ENCODE measurements at regions not wholly inside any gene's neighbourhood (a gene's known extent, or its start where the extent isn't known, plus 50 kb on each side); places are given as distances from the start of the nearest gene placed in this dataset.

DNA sequence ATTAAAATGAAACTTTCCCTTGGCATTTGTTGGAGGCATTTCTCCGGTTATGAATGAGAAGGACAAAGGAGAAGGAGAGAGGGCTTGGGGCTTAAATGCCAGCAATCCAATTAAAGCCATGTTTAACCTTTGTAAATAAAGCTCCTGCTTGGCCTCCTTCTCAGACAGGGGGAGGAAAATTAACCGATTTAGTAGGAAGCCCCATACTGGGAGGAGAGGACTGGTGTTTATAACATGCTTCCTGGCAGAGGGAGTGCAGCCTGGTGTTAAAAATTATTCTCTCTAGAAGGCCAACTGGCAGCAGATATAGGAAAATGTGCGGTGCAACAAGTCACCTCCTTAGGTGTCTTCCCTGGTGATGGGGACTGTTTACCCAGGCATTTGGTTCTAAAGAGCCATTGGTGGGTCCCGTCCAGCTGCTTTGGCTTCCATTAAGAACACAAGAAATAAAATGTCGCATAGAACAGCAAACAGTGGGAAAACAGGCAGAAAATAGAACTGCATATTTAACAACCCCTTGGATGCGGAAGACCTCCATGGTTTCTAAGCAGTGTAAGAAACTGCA lies 846.5 kb downstream of the TYW1 start:
- TF ChIP-seq CTCF (IDR thresholded peaks at IDR 0.05): no peak

DNA sequence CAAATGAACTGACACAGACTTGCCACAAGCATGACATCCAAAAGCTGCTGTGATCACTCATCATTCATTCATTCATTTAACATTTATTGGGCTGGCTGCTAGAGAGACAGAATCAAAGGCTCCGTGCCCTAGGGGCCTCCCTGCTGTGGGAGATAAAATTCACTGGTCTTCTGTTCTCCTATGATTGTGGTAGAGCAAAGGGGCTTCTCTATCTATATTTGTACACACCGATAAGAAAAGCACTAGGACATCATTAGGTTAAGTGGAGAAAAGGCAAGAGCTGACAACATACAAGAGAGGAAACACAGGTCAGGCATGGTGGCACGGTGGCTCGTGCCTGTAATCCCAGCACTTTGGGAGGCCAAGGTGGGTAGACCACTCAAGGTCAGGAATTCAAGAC lies 847.0 kb downstream of the TYW1 start:
- TF ChIP-seq CTCF (IDR thresholded peaks at IDR 0.05): no peak

DNA sequence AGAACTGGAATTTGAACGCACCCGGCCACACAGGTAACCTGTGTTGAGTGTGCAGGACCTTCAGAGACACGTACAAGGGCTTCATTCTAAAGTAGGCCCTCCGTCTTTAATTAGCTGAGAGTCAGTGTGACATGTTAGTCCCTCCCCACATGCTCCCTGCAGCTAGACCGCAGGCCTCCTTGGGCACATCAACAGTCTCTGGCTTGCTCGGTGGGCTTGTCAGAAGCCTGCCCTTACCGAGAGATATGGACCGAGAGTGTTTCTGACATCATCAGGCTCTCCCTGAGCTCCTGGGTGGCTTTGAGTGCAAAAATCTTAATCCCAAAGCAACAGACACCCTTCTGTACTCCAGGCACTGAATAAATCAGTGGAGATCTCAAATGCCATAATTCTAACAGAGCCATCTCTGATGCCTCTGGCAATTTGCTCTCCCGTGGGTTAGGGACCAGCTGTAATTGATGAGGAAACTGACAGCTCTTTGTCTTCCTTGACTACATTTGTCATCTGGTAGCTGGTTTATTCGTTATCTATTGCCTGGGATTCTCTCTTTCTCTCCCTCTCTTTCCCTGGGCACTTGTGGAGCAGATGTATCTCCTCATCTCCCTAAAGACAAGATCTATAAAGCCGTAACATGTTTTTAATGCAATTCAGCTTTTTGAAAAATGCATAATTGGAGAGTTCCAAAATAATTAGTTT lies 850.6 kb downstream of the TYW1 start:
- no peak for TF ChIP-seq CTCF (IDR thresholded peaks at IDR 0.05)

GRCh38 chr7:67854221-67855178 lies 857.9 kb downstream of the TYW1 start:
- no peak for TF ChIP-seq CTCF (IDR thresholded peaks at IDR 0.05)

DNA sequence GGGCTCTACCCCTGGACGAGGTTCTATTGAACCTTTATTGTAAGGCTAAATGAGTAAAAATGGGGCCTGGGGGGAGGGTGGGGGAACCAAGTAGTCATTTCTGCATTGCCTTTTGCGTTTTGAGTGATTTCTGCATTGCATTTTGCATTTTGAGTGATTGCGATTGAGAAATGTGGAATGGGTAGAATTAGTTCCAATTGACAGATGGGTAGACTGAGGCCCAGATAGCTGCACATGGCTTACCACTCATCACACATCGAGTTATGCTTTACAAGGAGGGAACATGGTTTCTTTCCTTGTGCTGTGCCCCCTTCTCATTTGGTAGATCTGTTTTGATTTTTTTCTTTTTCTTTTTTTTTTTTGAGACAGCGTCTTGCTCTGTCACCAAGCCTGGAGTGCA lies 858.7 kb downstream of the TYW1 start:
- no peak for TF ChIP-seq CTCF (IDR thresholded peaks at IDR 0.05)

- no peak for TF ChIP-seq CTCF (IDR thresholded peaks at IDR 0.05)
These were observed 859.4 kb downstream of the TYW1 start for GRCh38 chr7:67856046-67856445.

DNA sequence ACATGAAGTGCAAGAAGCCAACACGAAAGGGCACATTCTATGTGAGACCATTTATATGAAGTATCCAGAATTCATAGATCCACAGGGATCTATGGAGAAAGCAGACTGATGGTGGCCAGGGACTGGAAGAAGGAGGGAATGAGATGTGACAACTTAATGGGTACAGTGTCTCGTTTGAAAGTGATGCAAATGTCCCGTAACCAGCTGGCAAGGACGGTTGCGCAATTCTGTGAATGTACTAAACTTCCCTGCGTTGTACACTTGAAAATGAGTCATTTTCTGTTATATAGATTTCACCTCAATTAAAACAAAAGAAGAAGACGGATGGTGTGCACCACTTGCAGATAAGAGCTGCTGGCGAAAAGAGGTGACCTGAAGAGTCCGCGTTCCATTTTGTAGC lies 861.1 kb downstream of the TYW1 start:
- no peak for TF ChIP-seq CTCF (IDR thresholded peaks at IDR 0.05)
